GM12872 (cell line): ENCODE measurements at regions not wholly inside any gene's neighbourhood (a gene's known extent, or its start where the extent isn't known, plus 50 kb on each side); places are given as distances from the start of the nearest gene placed in this dataset.

Source experiments
- CTCF ChIP-seq: IDR thresholded peaks from 3 replicates; pipeline ENCODE4 v1.5.1; 2011; ENCODE audit warnings: low read depth, mild to moderate bottlenecking, low read length, moderate library complexity; ENCODE audit not compliant: insufficient read depth

GRCh38 chr6:113073611-113074191 is 726.6 kb downstream of the RFPL4B start:
- no peak for TF ChIP-seq CTCF

GRCh38 chr6:113076116-113076515 is 729.0 kb downstream of the RFPL4B start:
- no peak for TF ChIP-seq CTCF

- TF ChIP-seq CTCF = no peak
These were observed 729.7 kb downstream of the RFPL4B start for GRCh38 chr6:113076816-113077215.

GRCh38 chr6:113077794-113078193 is 730.7 kb downstream of the RFPL4B start:
- no peak for TF ChIP-seq CTCF

DNA sequence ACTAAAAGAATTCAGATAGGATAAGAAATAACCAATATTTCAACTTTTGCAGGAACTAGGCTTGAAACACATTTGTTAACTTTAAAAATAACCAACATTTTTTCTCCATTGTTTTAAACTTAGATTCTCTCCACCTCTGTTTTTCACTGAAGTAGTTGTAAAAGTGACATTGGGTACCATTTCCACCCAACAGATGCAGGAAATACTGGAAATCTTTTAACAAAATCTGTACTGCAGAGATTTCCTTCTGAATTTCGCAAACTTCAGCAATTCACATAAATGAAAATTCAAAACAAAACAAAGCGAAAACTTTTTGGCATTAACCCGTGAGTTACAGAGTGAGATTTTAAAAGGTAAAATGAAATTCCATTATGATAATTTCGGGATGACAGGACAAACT is 731.7 kb downstream of the RFPL4B start:
- no peak for TF ChIP-seq CTCF

GRCh38 chr6:113082745-113083144 is 735.6 kb downstream of the RFPL4B start:
- TF ChIP-seq CTCF = no peak

- TF ChIP-seq CTCF = no peak
These were observed 736.8 kb downstream of the RFPL4B start for GRCh38 chr6:113083947-113084346.
